HepG2 (cell line): ENCODE measurements at regions not wholly inside any gene's neighbourhood (a gene's known extent, or its start where the extent isn't known, plus 50 kb on each side); places are given as distances from the start of the nearest gene placed in this dataset.

Source experiments
- ATAC-seq: fragments of 200-7000 bp; cut with Tn5 transposase; 3 replicates; pipeline ENCODE4 v1.9.1; 2020; ENCODE audit warnings: mild to moderate bottlenecking, moderate library complexity
- BruUV-seq: library from RNA; stranded (reverse); fragments of 400-500 nt; replicated peaks from 2 replicates; lab custom pipeline; 2021; lab: Mats Ljungman, UMichigan
- CTCF ChIA-PET: fragments of 300-600 bp; formaldehyde crosslinking; extraction: SDS; loops from one replicate; lab custom pipeline; 2021; ENCODE audit warnings: low total read pairs, inconsistent platforms, low intra/inter-chr PET ratio; lab: Yijun Ruan, JAX
- POLR2A ChIA-PET: fragments of 350-600 bp; sonication (Branson Sonifier 250); formaldehyde crosslinking; loops from one replicate; lab custom pipeline; 2020; ENCODE audit warnings: antibody characterized with exemption, inconsistent platforms; lab: Yijun Ruan, JAX
- DNase-seq: peaks from one replicate; pipeline ENCODE4 v3.0.0-alpha.2; 2015; ENCODE audit warnings: low spot score
- FAIRE-seq: peaks from 3 replicates; lab custom pipeline; 2011; peaks lifted over from hg19 to GRCh38; lab: Jason Lieb, UNC
- H2AFZ ChIP-seq: one replicate; pipeline ENCODE4 v1.6.1; 2011; ENCODE audit warnings: low read length, inconsistent platforms
- H3K27ac ChIP-seq: fragments of 300-600 bp; 3 replicates; pipeline ENCODE4 v1.8.0; 2011; ENCODE audit warnings: mixed run types, mild to moderate bottlenecking, mixed read lengths, low read length, inconsistent platforms; ENCODE audit not compliant: insufficient read depth; ENCODE audit errors: extremely low read length
- H3K27me3 ChIP-seq, 2 experiments: fragments of 200-600 bp in 1 of 2; 2 replicates in 1 of 2; 3 replicates in 1 of 2; pipeline versions ENCODE4 v1.6.0 to v1.8.0; 2011; ENCODE audit warnings: low read length in 2 of 2, mild to moderate bottlenecking in 2 of 2, moderate library complexity in 2 of 2, inconsistent platforms in 1 of 2; ENCODE audit not compliant: insufficient read depth in 2 of 2, control insufficient read depth in 1 of 2
- H3K36me3 ChIP-seq, 2 experiments: fragments of 200-600 bp in 1 of 2; replicated peaks in 1 of 2; 2 replicates in 1 of 2; 3 replicates in 1 of 2; pipeline versions ENCODE4 v1.5.1 to v1.8.0; 2011; ENCODE audit warnings: low read length in 2 of 2, inconsistent platforms in 1 of 2; ENCODE audit not compliant: insufficient read depth in 2 of 2, control insufficient read depth in 1 of 2
- H3K4me1 ChIP-seq: 2 replicates; pipeline ENCODE4 v1.5.1; 2012; ENCODE audit warnings: low read length, inconsistent platforms; ENCODE audit not compliant: insufficient read depth
- H3K4me2 ChIP-seq: 2 replicates; pipeline ENCODE4 v1.6.0; 2011; ENCODE audit warnings: low read depth, low read length, inconsistent platforms
- H3K4me3 ChIP-seq, 3 experiments: fragments of 200-600 bp in 1 of 3; sonication (generic), shearing (Covaris generic) in 1 of 3; replicated peaks in 1 of 3; 2 replicates each; pipeline ENCODE4 v1.5.1; 2011 to 2016; ENCODE audit warnings: low read length in 3 of 3, inconsistent platforms in 2 of 3, low read depth in 2 of 3, mild to moderate bottlenecking in 2 of 3, control low read depth in 1 of 3, mixed read lengths in 1 of 3; ENCODE audit not compliant: insufficient read depth in 1 of 3
- H3K79me2 ChIP-seq: one replicate; pipeline ENCODE4 v1.6.1; 2011; ENCODE audit warnings: low read length, inconsistent platforms; ENCODE audit not compliant: insufficient read depth
- H3K9ac ChIP-seq: 2 replicates; pipeline ENCODE4 v1.6.0; 2011; ENCODE audit warnings: mild to moderate bottlenecking, low read depth, low read length, inconsistent platforms; ENCODE audit not compliant: insufficient read depth
- H3K9me3 ChIP-seq: 2 replicates; pipeline ENCODE4 v1.5.1; 2012; ENCODE audit warnings: mild to moderate bottlenecking, low read length
- H4K20me1 ChIP-seq: 2 replicates; pipeline ENCODE4 v1.6.0; 2011; ENCODE audit warnings: inconsistent platforms, mild to moderate bottlenecking, low read length, moderate library complexity; ENCODE audit not compliant: insufficient read depth
- AKAP8 ChIP-seq: sonication (generic); formaldehyde crosslinking; IDR thresholded peaks from 2 replicates; pipeline ENCODE4 v1.5.1; 2020; ENCODE audit warnings: mild to moderate bottlenecking, missing genetic modification reagents
- ARNT ChIP-seq: fragments of 450-650 bp; IDR thresholded peaks from 2 replicates; pipeline ENCODE4 v1.6.1; 2017
- HES4 ChIP-seq: sonication (generic); formaldehyde crosslinking; IDR thresholded peaks from 2 replicates; pipeline ENCODE4 v1.9.0; 2021; ENCODE audit warnings: mild to moderate bottlenecking, missing genetic modification reagents, borderline replicate concordance
- MTA3 ChIP-seq: sonication (generic); formaldehyde crosslinking; IDR thresholded peaks from 2 replicates; pipeline ENCODE4 v1.4.0; 2020; ENCODE audit warnings: missing genetic modification reagents
- RCOR2 ChIP-seq: IDR thresholded peaks from 2 replicates; pipeline ENCODE4 v1.6.1; 2016; ENCODE audit warnings: missing biosample characterization, missing genetic modification reagents
- ZFP82 ChIP-seq: sonication (generic); formaldehyde crosslinking; IDR thresholded peaks from 2 replicates; pipeline ENCODE4 v1.5.1; 2020; ENCODE audit warnings: mild to moderate bottlenecking, missing genetic modification reagents, borderline replicate concordance
- ZNF296 ChIP-seq: sonication (generic); formaldehyde crosslinking; conservative IDR thresholded peaks from 2 replicates; pipeline ENCODE4 v1.5.0; 2020; ENCODE audit warnings: mild to moderate bottlenecking, missing genetic modification reagents
- ZNF317 ChIP-seq: sonication (generic); formaldehyde crosslinking; IDR thresholded peaks from 2 replicates; pipeline ENCODE4 v1.5.0; 2020; ENCODE audit warnings: mild to moderate bottlenecking, missing genetic modification reagents
- ZNF530 ChIP-seq: sonication (generic); formaldehyde crosslinking; IDR thresholded peaks from 2 replicates; pipeline ENCODE4 v1.5.0; 2020; ENCODE audit warnings: low read depth, mild to moderate bottlenecking, missing genetic modification reagents
- ZNF558 ChIP-seq: sonication (generic); formaldehyde crosslinking; IDR thresholded peaks from 2 replicates; pipeline ENCODE4 v1.9.0; 2022; ENCODE audit warnings: mild to moderate bottlenecking, missing genetic modification reagents, borderline replicate concordance
- ZNF567 ChIP-seq: sonication (generic); formaldehyde crosslinking; IDR thresholded peaks from 2 replicates; pipeline ENCODE4 v1.8.1; 2023; ENCODE audit warnings: mild to moderate bottlenecking, missing genetic modification reagents, borderline replicate concordance
- WGBS: methylation state at CpG from one replicate; pipeline ENCODE4 v1.1.6; 2017; ENCODE audit warnings: low lambda C conversion rate; 5-methylcytosine and 5-hydroxymethylcytosine counted together
- in situ Hi-C: cut with HindIII; loops from 2 replicates; pipeline ENCODE4 v1.10.0; 2017; ENCODE audit warnings: low pct_unique_long_range_greater_than_20kb; ENCODE audit not compliant: extremely low pct_ligation_motif_present
- intact Hi-C: fragments of 100-400 bp; cut with micrococcal nuclease; formaldehyde crosslinking; loops from one replicate; pipeline ENCODE4 v1.10.0; 2022; ENCODE audit not compliant: unreplicated experiment
- TF ChIP-seq, protein P1 (sequence below): sonication (generic); formaldehyde crosslinking; IDR thresholded peaks from 2 replicates; pipeline ENCODE4 v1.4.0; 2020; ENCODE audit warnings: mild to moderate bottlenecking, low read depth, missing genetic modification reagents

DNA sequence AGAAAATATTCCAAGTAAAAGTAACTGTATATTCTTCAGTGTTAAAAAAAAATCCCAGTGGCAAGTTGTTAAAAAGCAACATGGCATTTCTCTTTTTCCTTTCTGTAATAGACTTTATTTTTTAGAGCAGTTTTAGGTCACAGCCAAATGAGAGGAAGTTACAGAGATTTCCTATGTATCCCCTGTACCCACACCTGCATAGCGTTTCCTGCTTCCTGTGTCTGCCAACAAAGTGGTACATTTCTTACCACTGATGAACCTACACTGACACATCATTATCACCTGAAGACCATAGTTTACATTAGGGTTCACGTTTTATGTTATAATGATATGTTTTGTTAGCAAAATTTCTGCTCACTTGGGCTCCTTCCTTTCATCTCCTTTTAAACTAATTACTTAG, 124.7 kb downstream of the GPAT3 start (continued):
- no peak for TF ChIP-seq ZNF567 (CRISPR knock-in tag)
- TF ChIP-seq MTA3 (CRISPR knock-in tag): no peak
- no peak for TF ChIP-seq RCOR2 (CRISPR knock-in tag)
- no peak for TF ChIP-seq AKAP8

DNA sequence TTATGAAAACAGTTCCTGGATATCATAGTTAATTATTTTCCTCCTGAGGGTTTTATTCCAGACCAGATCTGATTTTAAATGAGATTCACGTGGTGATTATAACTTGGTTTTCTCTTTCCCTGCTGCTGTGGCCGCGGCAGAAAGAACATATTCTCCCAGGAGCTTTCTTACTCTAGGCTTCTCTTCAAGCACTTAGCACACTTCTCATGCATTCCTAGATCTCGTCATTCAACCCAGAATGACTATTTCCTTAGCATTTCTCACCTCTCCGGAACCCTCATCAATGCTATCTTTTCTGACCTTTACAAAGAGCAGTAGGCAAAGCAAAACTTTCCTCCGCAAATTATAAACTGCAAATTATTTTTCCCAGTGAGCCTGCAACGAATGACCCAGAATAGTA, 122.9 kb downstream of the GPAT3 start:
- no peaks in the 10 kb centered on the region for H3K36me3 ChIP-seq
- DNase-seq (no peak), ATAC-seq (no peak), FAIRE-seq (no peak)
- in situ Hi-C loops (no loop called here), intact Hi-C loops (no loop called here)
- H3K79me2 ChIP-seq: no peaks in the 10 kb centered on the region
- no TSS peak for BruUV-seq
- H3K27ac ChIP-seq: no peak overlapping the region
- ChIA-PET POLR2A (no interaction called here), CTCF (no interaction called here)
- H3K4me1 ChIP-seq: no peaks in the 10 kb centered on the region
- no peak overlapping the region for H3K4me2 ChIP-seq
- H3K4me3 ChIP-seq: no peak overlapping the region
- H3K9me3 ChIP-seq: no peaks in the 10 kb centered on the region
- no peak overlapping the region for H3K9ac ChIP-seq
- WGBS: 38% methylated on average over 7 of the region's 7 CpGs
- TF ChIP-seq HES4 (no peak), ZNF296 (CRISPR knock-in tag) (no peak), ZNF558 (CRISPR knock-in tag) (no peak), ZNF530 (no peak)
- H4K20me1 ChIP-seq: no peaks in the 10 kb centered on the region
- no peaks in the 10 kb centered on the region for H3K27me3 ChIP-seq
- H2AFZ ChIP-seq: no peak overlapping the region

DNA sequence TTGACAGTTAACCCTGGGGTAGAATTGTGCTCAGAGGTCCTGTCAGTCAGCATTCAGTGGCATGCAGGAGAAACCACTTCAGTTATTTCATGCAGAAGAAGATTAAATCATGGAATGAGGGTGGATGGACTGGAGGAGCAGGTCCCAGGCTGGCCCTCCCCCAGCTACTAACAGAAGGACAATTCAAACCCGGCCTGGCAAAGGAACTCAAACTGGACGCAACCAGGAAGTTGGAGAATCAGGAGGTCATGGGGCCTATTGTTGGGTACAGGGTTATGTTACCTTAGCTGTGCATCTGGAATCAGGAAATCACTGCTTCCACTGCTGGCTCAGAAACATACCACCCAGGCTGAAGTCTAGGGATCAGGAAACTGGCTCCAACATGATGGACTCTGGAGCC, 121.4 kb downstream of the GPAT3 start:
- in situ Hi-C loops: no loop called here
- no peaks in the 10 kb centered on the region for H3K36me3 ChIP-seq
- 7% methylated on average over 2 of the region's 2 CpGs for WGBS
- H3K27me3 ChIP-seq: peaks cover 0 to 5% of the 10 kb centered on the region in 2 experiments; a peak in 1 of 5 replicates
- FAIRE-seq: no peak
- no peak overlapping the region for H3K27ac ChIP-seq
- TF ChIP-seq, protein P1, sequence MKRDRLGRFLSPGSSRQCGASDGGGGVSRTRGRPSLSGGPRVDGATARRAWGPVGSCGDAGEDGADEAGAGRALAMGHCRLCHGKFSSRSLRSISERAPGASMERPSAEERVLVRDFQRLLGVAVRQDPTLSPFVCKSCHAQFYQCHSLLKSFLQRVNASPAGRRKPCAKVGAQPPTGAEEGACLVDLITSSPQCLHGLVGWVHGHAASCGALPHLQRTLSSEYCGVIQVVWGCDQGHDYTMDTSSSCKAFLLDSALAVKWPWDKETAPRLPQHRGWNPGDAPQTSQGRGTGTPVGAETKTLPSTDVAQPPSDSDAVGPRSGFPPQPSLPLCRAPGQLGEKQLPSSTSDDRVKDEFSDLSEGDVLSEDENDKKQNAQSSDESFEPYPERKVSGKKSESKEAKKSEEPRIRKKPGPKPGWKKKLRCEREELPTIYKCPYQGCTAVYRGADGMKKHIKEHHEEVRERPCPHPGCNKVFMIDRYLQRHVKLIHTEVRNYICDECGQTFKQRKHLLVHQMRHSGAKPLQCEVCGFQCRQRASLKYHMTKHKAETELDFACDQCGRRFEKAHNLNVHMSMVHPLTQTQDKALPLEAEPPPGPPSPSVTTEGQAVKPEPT: no peak
- 0 out of 2 replicates have a peak, but pooled peaks have one; percentile 48 for TF ChIP-seq ZNF317 (CRISPR knock-in tag)
- TF ChIP-seq ARNT: no peak
- TF ChIP-seq ZFP82 (CRISPR knock-in tag): no peak
- H3K4me2 ChIP-seq: no peak overlapping the region
- H2AFZ ChIP-seq: no peak overlapping the region
- no peak for DNase-seq
- H3K9me3 ChIP-seq: no peaks in the 10 kb centered on the region
- ChIA-PET CTCF (no interaction called here), POLR2A (no interaction called here)
- no peak for ATAC-seq
- H3K4me3 ChIP-seq: no peak overlapping the region
- intact Hi-C loops: no loop called here
- no peaks in the 10 kb centered on the region for H3K4me1 ChIP-seq
- H3K9ac ChIP-seq: no peak overlapping the region
- H3K79me2 ChIP-seq: no peaks in the 10 kb centered on the region
- no TSS peak for BruUV-seq
- H4K20me1 ChIP-seq: no peaks in the 10 kb centered on the region
